ENCODE measurements at regions not wholly inside any gene's neighbourhood (a gene's known extent, or its start where the extent isn't known, plus 50 kb on each side); places are given as distances from the start of the nearest gene placed in this dataset.

DNA sequence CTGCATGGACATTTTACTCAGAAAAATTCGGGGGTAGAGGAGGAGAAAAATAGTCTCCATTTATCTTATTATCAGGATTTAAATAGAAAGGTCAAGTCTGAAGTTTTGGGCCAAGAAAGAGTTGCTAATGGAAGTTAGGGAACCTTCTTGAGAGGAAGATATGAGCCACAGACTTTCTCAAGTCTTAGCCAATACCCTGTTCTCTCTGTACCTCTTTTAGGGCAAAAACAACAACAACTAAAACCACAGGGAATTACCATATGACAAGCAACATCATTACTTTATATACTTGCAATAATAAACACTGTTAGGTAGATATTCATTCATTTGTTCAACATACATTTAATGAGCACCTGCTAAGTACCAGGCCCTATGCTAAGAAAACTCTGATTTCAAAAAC is 282.2 kb upstream of the CDH5 start:
- no peak for DNase-seq (ENCODE audit: low spot score in 2 of 2)
- intact Hi-C loops (cut with DNase I; ENCODE audit: low total_unique reads): no loop called here
- Histone ChIP-seq H3K36me3 (no peaks in the 10 kb centered on the region), H3K27ac (no peak overlapping the region), H3K4me3 (no peak overlapping the region), H3K4me1 (no peaks in the 10 kb centered on the region), H3K9me3 (no peaks in the 10 kb centered on the region), H3K27me3 (no peaks in the 10 kb centered on the region)
- no peak for TF ChIP-seq POLR2AphosphoS5 (IDR thresholded peaks at IDR 0.05)
- TF ChIP-seq, protein P1, sequence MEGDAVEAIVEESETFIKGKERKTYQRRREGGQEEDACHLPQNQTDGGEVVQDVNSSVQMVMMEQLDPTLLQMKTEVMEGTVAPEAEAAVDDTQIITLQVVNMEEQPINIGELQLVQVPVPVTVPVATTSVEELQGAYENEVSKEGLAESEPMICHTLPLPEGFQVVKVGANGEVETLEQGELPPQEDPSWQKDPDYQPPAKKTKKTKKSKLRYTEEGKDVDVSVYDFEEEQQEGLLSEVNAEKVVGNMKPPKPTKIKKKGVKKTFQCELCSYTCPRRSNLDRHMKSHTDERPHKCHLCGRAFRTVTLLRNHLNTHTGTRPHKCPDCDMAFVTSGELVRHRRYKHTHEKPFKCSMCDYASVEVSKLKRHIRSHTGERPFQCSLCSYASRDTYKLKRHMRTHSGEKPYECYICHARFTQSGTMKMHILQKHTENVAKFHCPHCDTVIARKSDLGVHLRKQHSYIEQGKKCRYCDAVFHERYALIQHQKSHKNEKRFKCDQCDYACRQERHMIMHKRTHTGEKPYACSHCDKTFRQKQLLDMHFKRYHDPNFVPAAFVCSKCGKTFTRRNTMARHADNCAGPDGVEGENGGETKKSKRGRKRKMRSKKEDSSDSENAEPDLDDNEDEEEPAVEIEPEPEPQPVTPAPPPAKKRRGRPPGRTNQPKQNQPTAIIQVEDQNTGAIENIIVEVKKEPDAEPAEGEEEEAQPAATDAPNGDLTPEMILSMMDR (IDR thresholded peaks at IDR 0.05): no peak

DNA sequence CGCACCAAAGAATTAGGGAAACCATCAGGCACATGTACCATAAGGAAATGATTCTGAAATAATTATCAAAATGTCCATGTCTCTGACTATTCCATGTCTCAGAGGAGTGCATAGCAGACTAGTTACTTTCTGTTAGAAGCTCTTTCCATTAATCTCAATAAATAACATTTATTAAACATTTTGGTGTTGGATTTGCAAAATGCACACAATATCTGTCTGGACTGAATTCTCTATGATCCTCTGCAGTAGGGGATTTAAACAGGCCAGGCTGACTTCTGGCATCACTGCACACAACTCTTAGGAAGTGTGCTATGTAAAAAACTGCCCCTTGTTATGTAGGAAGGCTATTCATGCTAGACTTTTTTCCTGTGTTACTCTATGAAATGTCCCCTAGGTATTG is 283.3 kb upstream of the CDH5 start:
- Histone ChIP-seq H3K27me3 (no peaks in the 10 kb centered on the region), H3K4me1 (no peaks in the 10 kb centered on the region), H3K36me3 (no peaks in the 10 kb centered on the region), H3K27ac (no peak overlapping the region), H3K9me3 (no peaks in the 10 kb centered on the region), H3K4me3 (no peak overlapping the region)
- DNase-seq (ENCODE audit: low spot score in 2 of 2): no peak
- intact Hi-C loops (cut with DNase I; ENCODE audit: low total_unique reads): no loop called here
- TF ChIP-seq POLR2AphosphoS5 (IDR thresholded peaks at IDR 0.05) (no peak), POLR2A (IDR thresholded peaks at IDR 0.05) (no peak)
- TF ChIP-seq, protein P1 (IDR thresholded peaks at IDR 0.05): no peak

DNA sequence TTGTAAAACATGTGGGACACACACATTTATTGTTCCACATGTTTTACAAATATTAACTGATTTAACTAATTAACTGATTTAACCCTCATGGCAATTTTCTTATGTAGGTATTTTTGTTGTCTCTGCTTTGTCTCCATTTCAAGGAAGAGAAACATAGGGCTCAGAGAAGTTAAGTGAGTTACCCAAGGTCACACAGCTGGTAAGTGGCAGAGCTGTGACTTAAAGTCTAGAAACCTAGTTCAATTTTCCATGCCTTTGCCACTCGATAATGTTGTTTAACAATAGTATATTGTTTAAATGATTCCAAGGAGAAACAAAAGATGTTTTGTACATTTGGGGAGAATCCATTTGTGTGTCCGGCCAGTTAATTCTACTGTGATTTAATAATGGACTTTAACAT is 284.1 kb upstream of the CDH5 start:
- no peak overlapping the region for H3K27ac ChIP-seq
- H3K4me1 ChIP-seq: no peaks in the 10 kb centered on the region
- H3K9me3 ChIP-seq: no peaks in the 10 kb centered on the region
- intact Hi-C loops (cut with DNase I; ENCODE audit: low total_unique reads): no loop called here
- H3K36me3 ChIP-seq: no peaks in the 10 kb centered on the region
- DNase-seq (ENCODE audit: low spot score in 2 of 2): no peak
- no peak overlapping the region for H3K4me3 ChIP-seq
- H3K27me3 ChIP-seq: no peaks in the 10 kb centered on the region
- TF ChIP-seq POLR2AphosphoS5 (IDR thresholded peaks at IDR 0.05) (no peak), POLR2A (IDR thresholded peaks at IDR 0.05) (no peak)
- TF ChIP-seq, protein P1 (IDR thresholded peaks at IDR 0.05): no peak

DNA sequence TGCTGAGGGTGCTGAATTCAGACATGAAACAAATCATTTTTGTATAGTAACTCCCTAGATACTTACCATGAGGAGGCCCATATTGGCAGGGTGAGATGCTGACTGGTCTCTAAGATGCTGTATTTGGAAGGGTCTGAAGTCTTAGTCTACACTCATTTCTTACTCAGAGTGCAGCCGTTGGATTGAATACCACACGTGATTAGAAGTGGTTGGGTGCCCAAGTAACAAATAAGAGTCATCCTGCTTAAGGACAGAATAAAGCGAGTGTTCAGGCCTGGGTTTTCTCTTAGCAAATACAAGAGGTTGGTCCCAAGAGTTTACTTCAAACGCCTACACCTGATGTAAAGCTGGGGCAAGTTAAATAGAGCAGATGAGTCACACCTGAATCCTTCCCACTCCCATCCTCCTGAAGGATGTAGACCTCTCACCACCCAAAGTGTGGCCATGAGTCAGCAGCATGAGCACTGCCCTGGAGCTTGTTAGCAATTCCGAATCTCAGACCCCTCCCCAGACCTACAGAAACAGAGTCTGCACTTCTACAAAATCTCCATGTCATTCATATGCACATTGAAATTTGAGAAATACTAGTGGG is 284.6 kb upstream of the CDH5 start:
- no peaks in the 10 kb centered on the region for H3K36me3 ChIP-seq
- DNase-seq (ENCODE audit: low spot score in 2 of 2): no peak
- H3K9me3 ChIP-seq: no peaks in the 10 kb centered on the region
- TF ChIP-seq POLR2A (IDR thresholded peaks at IDR 0.05) (no peak), POLR2AphosphoS5 (IDR thresholded peaks at IDR 0.05) (no peak)
- TF ChIP-seq, protein P1 (IDR thresholded peaks at IDR 0.05): no peak
- no peaks in the 10 kb centered on the region for H3K4me1 ChIP-seq
- intact Hi-C loops (cut with DNase I; ENCODE audit: low total_unique reads): no loop called here
- no peak overlapping the region for H3K27ac ChIP-seq
- no peaks in the 10 kb centered on the region for H3K27me3 ChIP-seq
- no peak overlapping the region for H3K4me3 ChIP-seq

DNA sequence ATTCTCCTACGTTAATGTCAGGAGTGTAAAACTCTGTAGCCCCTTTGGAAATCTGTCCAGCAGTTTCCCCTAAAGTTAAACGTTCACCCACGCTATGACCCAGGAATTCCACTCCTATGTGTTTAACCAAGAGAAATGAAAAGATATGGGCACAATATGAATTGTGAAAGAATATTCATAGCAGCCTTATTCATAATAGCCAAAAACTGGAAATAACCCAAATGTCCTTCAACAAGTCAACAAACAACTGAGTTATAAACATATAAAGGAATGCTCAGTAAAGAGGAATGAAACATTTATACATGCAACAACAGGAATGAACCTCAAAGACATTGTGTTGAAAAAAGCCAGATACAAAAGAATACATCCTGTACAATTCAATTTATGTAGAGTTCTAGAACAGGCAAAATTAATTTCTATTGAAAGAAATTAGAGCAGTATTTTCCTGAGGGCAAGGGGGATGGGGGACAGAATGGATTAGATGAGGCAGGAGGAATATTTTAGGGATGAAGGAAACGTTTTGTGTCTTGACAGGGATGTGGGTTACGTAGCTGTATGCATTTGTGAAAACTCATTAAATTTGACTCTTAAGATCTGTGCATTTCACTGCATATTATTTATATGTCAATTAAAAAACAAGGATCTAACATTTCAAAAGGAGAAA is 286.7 kb upstream of the CDH5 start:
- intact Hi-C loops (cut with DNase I; ENCODE audit: low total_unique reads): no loop called here
- no peak overlapping the region for H3K4me3 ChIP-seq
- H3K27me3 ChIP-seq: no peaks in the 10 kb centered on the region
- no peaks in the 10 kb centered on the region for H3K4me1 ChIP-seq
- H3K9me3 ChIP-seq: no peaks in the 10 kb centered on the region
- DNase-seq (ENCODE audit: low spot score in 2 of 2): no peak
- H3K36me3 ChIP-seq: no peaks in the 10 kb centered on the region
- TF ChIP-seq, protein P1 (IDR thresholded peaks at IDR 0.05): no peak
- no peak for TF ChIP-seq POLR2A (IDR thresholded peaks at IDR 0.05)
- no peak for TF ChIP-seq POLR2AphosphoS5 (IDR thresholded peaks at IDR 0.05)
- H3K27ac ChIP-seq: no peak overlapping the region

All from breast epithelium (tissue), 4 donors.